T-helper 9 cell (primary cell): ENCODE measurements at regions not wholly inside any gene's neighbourhood (a gene's known extent, or its start where the extent isn't known, plus 50 kb on each side); places are given as distances from the start of the nearest gene placed in this dataset.

Experiments used
- DNase-seq: peaks from one replicate; pipeline ENCODE4 v3.0.0-alpha.2; 2020

GRCh38 chr4:14184265-14184664, 556.7 kb upstream of the BOD1L1 start:
- no peak for DNase-seq

DNA sequence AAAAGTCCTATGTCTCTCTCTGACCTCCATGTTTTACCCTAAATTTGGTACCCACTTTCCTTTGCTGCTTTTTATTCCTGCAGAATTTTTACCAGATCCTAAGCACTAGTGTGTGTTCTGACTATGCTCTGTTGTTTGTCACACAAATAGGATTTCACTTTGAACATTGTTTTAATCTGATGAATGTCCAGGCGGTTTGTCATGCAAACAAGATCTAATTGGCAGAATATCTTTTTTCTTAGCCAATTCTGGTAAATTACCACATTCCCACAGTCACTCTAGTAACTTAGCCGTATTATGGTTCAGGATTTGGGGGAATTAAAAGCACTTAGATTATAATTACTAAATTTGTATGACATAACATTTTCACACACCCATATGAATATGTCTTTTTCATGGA, 557.2 kb upstream of the BOD1L1 start:
- no peak for DNase-seq

GRCh38 chr4:14188214-14188613, 560.7 kb upstream of the BOD1L1 start:
- DNase-seq: no peak

DNA sequence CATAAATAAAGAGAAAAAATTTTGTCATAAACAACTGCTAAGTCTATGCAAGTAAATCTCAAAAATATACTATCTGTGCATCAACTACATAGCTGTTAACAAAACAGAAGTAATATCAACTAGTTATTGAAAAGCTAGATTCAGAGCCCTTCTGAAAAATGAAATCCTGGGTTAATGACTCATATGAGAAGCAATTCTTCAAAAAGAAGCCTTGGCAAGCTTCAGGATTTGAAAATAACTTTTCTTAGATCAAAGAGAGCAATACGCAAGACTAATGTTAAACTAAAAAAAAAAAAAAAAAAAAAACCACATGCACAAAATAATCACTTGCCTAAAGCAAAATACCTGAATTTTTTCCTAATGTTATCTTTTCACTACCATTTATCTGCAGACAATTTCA, 566.1 kb upstream of the BOD1L1 start:
- DNase-seq: no peak

GRCh38 chr4:14196131-14196530, 568.6 kb upstream of the BOD1L1 start:
- no peak for DNase-seq

- DNase-seq: no peak
These were observed 587.7 kb upstream of the BOD1L1 start for GRCh38 chr4:14215116-14215770.

- DNase-seq: no peak
These were observed 589.9 kb upstream of the BOD1L1 start for GRCh38 chr4:14217401-14217800.

DNA sequence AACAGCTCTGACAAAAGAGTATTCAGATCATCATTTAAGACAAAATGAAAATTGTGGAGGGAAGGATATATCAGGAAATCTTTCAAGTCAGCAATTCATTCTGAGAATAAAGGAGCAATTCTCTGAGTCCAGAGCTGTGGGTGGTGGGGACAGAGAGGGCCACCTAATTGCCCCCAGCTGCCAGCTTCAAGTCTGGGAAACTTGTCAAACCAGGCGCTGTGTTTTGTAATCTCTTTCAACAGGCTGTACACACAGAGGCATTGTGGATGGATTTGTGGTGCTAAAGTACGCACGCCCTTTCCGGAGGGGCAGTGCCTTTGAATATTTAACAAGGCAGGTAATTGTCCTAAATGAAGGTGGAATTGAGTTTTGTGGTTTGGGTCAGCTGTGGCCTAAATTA, 591.1 kb upstream of the BOD1L1 start:
- no peak for DNase-seq

GRCh38 chr4:14221176-14221575, 593.7 kb upstream of the BOD1L1 start:
- no peak for DNase-seq

- DNase-seq: no peak
These were observed 595.0 kb upstream of the BOD1L1 start for GRCh38 chr4:14222377-14223029.

GRCh38 chr4:14223461-14223860, 595.9 kb upstream of the BOD1L1 start:
- DNase-seq: no peak

DNA sequence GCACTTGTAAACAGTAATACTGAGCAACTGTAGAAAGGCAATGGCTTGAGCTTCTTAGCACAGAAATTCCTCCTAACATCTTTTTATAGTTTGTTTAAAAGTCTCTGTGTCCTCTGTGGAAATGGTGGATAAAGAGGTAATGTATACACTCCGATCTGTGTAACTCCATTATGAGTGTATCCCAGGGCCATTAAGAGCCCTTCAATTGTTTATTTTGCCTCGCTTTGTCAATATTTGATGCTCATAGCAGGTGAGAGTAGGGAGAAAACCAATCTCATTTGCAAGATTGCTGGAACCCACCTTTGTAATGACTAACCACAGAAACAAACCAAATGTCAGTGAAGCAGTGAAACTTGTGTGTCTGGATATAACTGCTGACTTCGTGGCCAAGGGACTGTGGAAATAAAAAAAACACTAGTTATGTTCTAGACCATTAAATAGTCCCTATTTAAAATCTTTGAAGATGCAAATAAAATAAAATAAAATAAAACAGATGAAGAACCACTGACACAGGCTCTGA, 598.2 kb upstream of the BOD1L1 start:
- no peak for DNase-seq

GRCh38 chr4:14233126-14233525, 605.6 kb upstream of the BOD1L1 start:
- DNase-seq: no peak

GRCh38 chr4:14234307-14234706, 606.8 kb upstream of the BOD1L1 start:
- DNase-seq: no peak

GRCh38 chr4:14236359-14236758, 608.8 kb upstream of the BOD1L1 start:
- DNase-seq: no peak

GRCh38 chr4:14237911-14238310, 610.4 kb upstream of the BOD1L1 start:
- DNase-seq: no peak

- DNase-seq: no peak
These were observed 614.0 kb upstream of the BOD1L1 start for GRCh38 chr4:14241574-14241973.

DNA sequence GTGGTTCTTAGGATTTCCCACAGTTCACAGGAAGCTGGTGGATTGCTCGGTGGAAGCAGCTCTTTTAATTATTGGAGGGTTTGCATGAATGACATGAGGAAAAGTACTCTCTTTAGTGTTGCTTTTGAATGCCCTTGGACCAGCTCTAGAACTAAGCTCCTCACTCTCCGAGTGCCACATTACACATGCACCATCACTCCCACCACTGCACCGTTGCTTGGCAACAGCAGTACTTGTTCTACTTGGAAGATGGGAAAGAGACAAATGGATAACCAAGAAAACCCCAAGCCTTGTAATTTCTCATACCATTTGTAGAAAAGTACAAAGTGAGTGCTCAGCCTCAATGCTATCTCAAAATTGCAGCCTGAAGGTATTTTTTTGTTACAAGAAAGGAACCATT, 620.2 kb upstream of the BOD1L1 start:
- DNase-seq: no peak

GRCh38 chr4:14249226-14249625, 621.7 kb upstream of the BOD1L1 start:
- DNase-seq: no peak

GRCh38 chr4:14254252-14254651, 626.7 kb upstream of the BOD1L1 start:
- DNase-seq: no peak

DNA sequence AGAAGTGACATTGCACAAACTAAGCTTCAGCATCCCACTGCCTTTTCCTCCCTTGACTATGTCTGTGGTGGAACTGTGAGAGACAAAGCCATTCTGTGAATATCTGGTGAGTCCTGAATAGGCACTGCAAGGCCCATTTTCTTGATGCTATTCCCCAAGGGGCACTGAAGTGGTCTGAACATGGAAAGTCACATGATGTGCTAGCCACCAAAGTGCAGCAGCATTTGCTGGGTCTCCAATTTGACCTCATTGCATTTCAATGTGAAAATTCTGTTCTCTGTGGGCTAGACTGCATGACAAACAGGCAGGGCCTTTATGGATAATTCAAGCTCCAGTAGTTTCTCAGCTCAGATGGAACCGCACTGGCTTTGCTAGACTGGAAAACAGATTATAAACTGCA, 627.4 kb upstream of the BOD1L1 start:
- no peak for DNase-seq

DNA sequence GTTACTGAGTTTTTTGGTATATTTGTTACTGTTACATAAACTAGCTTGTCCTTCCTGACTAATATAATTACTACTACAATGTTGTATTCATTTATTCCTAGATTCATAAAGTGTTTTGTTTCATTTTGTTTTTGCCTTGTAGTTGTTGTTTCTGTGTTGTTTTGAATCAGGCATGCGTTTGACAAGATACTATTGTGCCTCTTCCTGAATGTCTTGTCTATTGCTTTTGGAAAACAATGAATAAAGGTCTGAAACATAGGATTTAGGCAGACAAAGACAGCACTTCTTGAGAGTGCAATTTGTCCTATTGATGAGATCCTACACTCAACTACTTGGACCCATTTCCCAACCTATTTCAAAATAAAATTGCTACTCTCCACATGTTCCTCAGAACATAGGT, 630.4 kb upstream of the BOD1L1 start:
- DNase-seq: no peak

GRCh38 chr4:14259936-14260335, 632.4 kb upstream of the BOD1L1 start:
- no peak for DNase-seq

- no peak for DNase-seq
These were observed 633.1 kb upstream of the BOD1L1 start for GRCh38 chr4:14260591-14260990.

DNA sequence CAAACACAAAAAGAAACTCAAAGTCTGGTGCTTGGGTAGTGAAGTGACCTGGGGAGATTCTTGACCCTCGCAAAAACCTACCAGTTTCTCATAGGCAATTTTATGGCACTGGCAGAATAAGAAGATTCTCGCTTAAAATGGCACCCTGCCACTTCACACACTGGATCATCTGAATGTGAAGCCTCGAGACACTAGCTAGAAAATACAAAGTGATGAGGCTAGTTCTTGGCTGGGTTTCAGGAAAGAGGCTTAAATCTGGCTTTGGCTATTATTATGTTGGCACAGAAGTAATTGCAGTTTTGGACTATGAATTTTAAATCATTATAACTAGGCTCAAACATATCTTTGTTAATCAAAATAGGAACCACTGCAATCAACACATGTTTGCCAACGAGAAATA, 634.7 kb upstream of the BOD1L1 start:
- DNase-seq: no peak
